HCT116 (cell line): ENCODE measurements at regions not wholly inside any gene's neighbourhood (a gene's known extent, or its start where the extent isn't known, plus 50 kb on each side); places are given as distances from the start of the nearest gene placed in this dataset.

Experiments
- ATAC-seq: fragments of 200-7000 bp; cut with Tn5 transposase; 2 replicates; pipeline ENCODE4 v1.9.1; 2020; ENCODE audit warnings: mild to moderate bottlenecking, moderate library complexity
- BruUV-seq: library from RNA; stranded (reverse); fragments of 400-500 nt; replicated peaks from 2 replicates; lab custom pipeline; 2021; lab: Mats Ljungman, UMichigan
- CTCF ChIA-PET: fragments of 300-600 bp; sonication (Branson Sonifier 250); formaldehyde crosslinking; loops from one replicate; lab custom pipeline; 2021; ENCODE audit warnings: antibody characterized with exemption; lab: Charles Lee
- POLR2A ChIA-PET: fragments of 300-600, 350-600 bp; sonication (Branson Sonifier 250); formaldehyde crosslinking; loops from one replicate; lab custom pipeline; 2021; ENCODE audit warnings: antibody characterized with exemption; lab: Charles Lee
- RAD21 ChIA-PET, 2 experiments: fragments of 300-600 bp; sonication (Branson Sonifier 250); formaldehyde crosslinking; loops; one replicate each; lab custom pipeline; 2023; ENCODE audit warnings: low total read pairs in 2 of 2; ENCODE audit not compliant: uncharacterized antibody in 2 of 2, unreplicated experiment in 2 of 2, low non-redundant PET in 1 of 2; lab: Charles Lee
- DNase-seq: peaks from one replicate; pipeline ENCODE4 v3.0.0-alpha.2; 2010; ENCODE audit warnings: low read depth, low spot score
- H2AFZ ChIP-seq: fragments of 200-600 bp; shearing (Covaris generic), sonication (generic); 2 replicates; pipeline ENCODE4 v1.6.1; 2017; ENCODE audit warnings: low read depth, mixed run types, mixed read lengths, antibody characterized with exemption, low read length; ENCODE audit not compliant: poor library complexity, severe bottlenecking
- H3K27ac ChIP-seq: 2 replicates; pipeline ENCODE4 v1.5.1; 2012; ENCODE audit warnings: low read depth, low read length
- H3K27me3 ChIP-seq: fragments of 200-600 bp; sonication (generic); 2 replicates; pipeline ENCODE4 v1.6.1; 2016; ENCODE audit warnings: mixed run types, low read length, mixed read lengths; ENCODE audit not compliant: insufficient read depth
- H3K36me3 ChIP-seq, 2 experiments: fragments of 200-500 bp in 1 of 2; fragments of 200-600 bp in 1 of 2; sonication (Bioruptor generic) in 1 of 2; sonication (generic) in 1 of 2; 2 replicates each; pipeline versions ENCODE4 v1.5.1 to v1.6.1; 2014 to 2016; ENCODE audit warnings: low read length in 2 of 2, inconsistent platforms in 1 of 2, mixed read lengths in 1 of 2, mixed run types in 1 of 2; ENCODE audit not compliant: insufficient read depth in 2 of 2, control insufficient read depth in 1 of 2
- H3K4me1 ChIP-seq, 2 experiments: fragments of 200-600 bp in 1 of 2; sonication (generic) in 1 of 2; 2 replicates each; pipeline versions ENCODE4 v1.5.1 to v1.6.1; 2012 to 2017; ENCODE audit warnings: low read length in 2 of 2, inconsistent platforms in 1 of 2, mild to moderate bottlenecking in 1 of 2, mixed read lengths in 1 of 2, mixed run types in 1 of 2, moderate library complexity in 1 of 2; ENCODE audit not compliant: insufficient read depth in 2 of 2, control insufficient read depth in 1 of 2
- H3K4me2 ChIP-seq: fragments of 200-600 bp; sonication (generic); 2 replicates; pipeline ENCODE4 v1.6.1; 2017; ENCODE audit warnings: mixed run types, low read length, mixed read lengths
- H3K4me3 ChIP-seq, 2 experiments: fragments of 200-600 bp in 1 of 2; sonication (generic) in 1 of 2; replicated peaks in 1 of 2; 2 replicates each; pipeline ENCODE4 v1.5.1; 2011 to 2016; ENCODE audit warnings: low read length in 2 of 2, control low read depth in 1 of 2, low read depth in 1 of 2, mild to moderate bottlenecking in 1 of 2, mixed read lengths in 1 of 2, mixed run types in 1 of 2
- H3K79me2 ChIP-seq: fragments of 200-600 bp; sonication (generic); 2 replicates; pipeline ENCODE4 v1.6.1; 2017; ENCODE audit warnings: mild to moderate bottlenecking, mixed run types, low read length, moderate library complexity, mixed read lengths; ENCODE audit not compliant: insufficient read depth
- H3K9ac ChIP-seq: fragments of 200-600 bp; sonication (generic); 2 replicates; pipeline ENCODE4 v1.6.1; 2016; ENCODE audit warnings: low read length, mixed read lengths
- H3K9me2 ChIP-seq: fragments of 200-600 bp; sonication (generic), shearing (Covaris generic); 2 replicates; pipeline ENCODE4 v1.6.1; 2017; ENCODE audit warnings: mixed run types, mild to moderate bottlenecking, moderate library complexity; ENCODE audit not compliant: insufficient read depth
- H3K9me3 ChIP-seq, 2 experiments: fragments of 200-500 bp in 1 of 2; fragments of 200-600 bp in 1 of 2; sonication (Bioruptor generic) in 1 of 2; sonication (generic) in 1 of 2; 2 replicates each; pipeline ENCODE4 v1.6.1; 2014 to 2017; ENCODE audit warnings: low read length in 2 of 2, mixed read lengths in 2 of 2, inconsistent platforms in 1 of 2, low read depth in 1 of 2, mild to moderate bottlenecking in 1 of 2, mixed run types in 1 of 2, moderate library complexity in 1 of 2; ENCODE audit not compliant: control insufficient read depth in 1 of 2, insufficient read depth in 1 of 2
- H4K20me1 ChIP-seq: fragments of 200-600 bp; sonication (generic), shearing (Covaris generic); 2 replicates; pipeline ENCODE4 v1.6.1; 2017; ENCODE audit warnings: mixed run types, mild to moderate bottlenecking, moderate library complexity; ENCODE audit not compliant: insufficient read depth
- ATF3 ChIP-seq: IDR thresholded peaks from 2 replicates; pipeline ENCODE4 v1.6.1; 2012
- CBX3 ChIP-seq: IDR thresholded peaks from 2 replicates; pipeline ENCODE4 v1.6.1; 2012; ENCODE audit warnings: low read depth
- CEBPB ChIP-seq: IDR thresholded peaks from 2 replicates; pipeline ENCODE4 v1.6.1; 2012; ENCODE audit warnings: low read depth
- CTCF ChIP-seq, 3 experiments: fragments of 200-600 bp in 1 of 3; sonication (generic) in 1 of 3; IDR thresholded peaks in 2 of 3; conservative IDR thresholded peaks in 1 of 3; 2 replicates each; pipeline ENCODE4 v1.5.1; 2012 to 2017; ENCODE audit warnings: low read depth in 2 of 3, low read length in 2 of 3, antibody characterized with exemption in 1 of 3, borderline replicate concordance in 1 of 3, control low read depth in 1 of 3, mild to moderate bottlenecking in 1 of 3, mixed read lengths in 1 of 3, mixed run types in 1 of 3, moderate library complexity in 1 of 3; ENCODE audit not compliant: insufficient read depth in 1 of 3
- ELF1 ChIP-seq: IDR thresholded peaks from 2 replicates; pipeline ENCODE4 v1.6.1; 2012; ENCODE audit warnings: low read depth, borderline replicate concordance
- EZH2 ChIP-seq: fragments of 200-600 bp; sonication (generic); IDR thresholded peaks from 2 replicates; pipeline ENCODE4 v1.6.1; 2017; ENCODE audit warnings: antibody characterized with exemption, mixed run types
- EZH2phosphoT487 ChIP-seq: fragments of 200-600 bp; IDR thresholded peaks from 2 replicates; pipeline ENCODE4 v1.6.1; 2018; ENCODE audit warnings: antibody characterized with exemption, borderline replicate concordance
- FOSL1 ChIP-seq: IDR thresholded peaks from 2 replicates; pipeline ENCODE4 v1.6.1; 2012; ENCODE audit warnings: low read depth
- JUND ChIP-seq: IDR thresholded peaks from 2 replicates; pipeline ENCODE4 v1.6.1; 2012
- MAX ChIP-seq: IDR thresholded peaks from 2 replicates; pipeline ENCODE4 v1.6.1; 2012
- POLR2A ChIP-seq: IDR thresholded peaks from 2 replicates; pipeline ENCODE4 v1.7.0; 2011; ENCODE audit warnings: borderline replicate concordance; ENCODE audit not compliant: insufficient read depth, insufficient read length; ENCODE audit errors: extremely low read depth
- RAD21 ChIP-seq: IDR thresholded peaks from 2 replicates; pipeline ENCODE4 v1.6.1; 2012; ENCODE audit warnings: low read depth, mild to moderate bottlenecking
- SP1 ChIP-seq: IDR thresholded peaks from 2 replicates; pipeline ENCODE4 v1.6.1; 2012; ENCODE audit warnings: low read depth
- SRF ChIP-seq: IDR thresholded peaks from 2 replicates; pipeline ENCODE4 v1.6.1; 2012; ENCODE audit warnings: low read depth
- YY1 ChIP-seq: IDR thresholded peaks from 2 replicates; pipeline ENCODE4 v1.6.1; 2011; ENCODE audit warnings: low read length, low read depth, moderate library complexity, mild to moderate bottlenecking; ENCODE audit not compliant: insufficient replicate concordance; ENCODE audit errors: extremely low read depth
- ZNF274 ChIP-seq: fragments of 200-500 bp; sonication (Bioruptor generic); IDR thresholded peaks from 2 replicates; pipeline ENCODE4 v1.6.1; 2014; ENCODE audit warnings: mild to moderate bottlenecking, low read depth, low read length, inconsistent platforms
- intact Hi-C: fragments of 100-400 bp; cut with micrococcal nuclease; formaldehyde crosslinking; loops from 2 replicates; pipeline ENCODE4 v1.10.0; 2022
- TF ChIP-seq, protein P1 (sequence below): IDR thresholded peaks from 2 replicates; pipeline ENCODE4 v1.6.1; 2011; ENCODE audit warnings: mild to moderate bottlenecking, low read length, moderate library complexity; ENCODE audit not compliant: insufficient replicate concordance; ENCODE audit errors: extremely low read depth
- TF ChIP-seq, protein P2 (sequence below): IDR thresholded peaks from 2 replicates; pipeline ENCODE4 v1.6.1; 2012; ENCODE audit warnings: low read depth

DNA sequence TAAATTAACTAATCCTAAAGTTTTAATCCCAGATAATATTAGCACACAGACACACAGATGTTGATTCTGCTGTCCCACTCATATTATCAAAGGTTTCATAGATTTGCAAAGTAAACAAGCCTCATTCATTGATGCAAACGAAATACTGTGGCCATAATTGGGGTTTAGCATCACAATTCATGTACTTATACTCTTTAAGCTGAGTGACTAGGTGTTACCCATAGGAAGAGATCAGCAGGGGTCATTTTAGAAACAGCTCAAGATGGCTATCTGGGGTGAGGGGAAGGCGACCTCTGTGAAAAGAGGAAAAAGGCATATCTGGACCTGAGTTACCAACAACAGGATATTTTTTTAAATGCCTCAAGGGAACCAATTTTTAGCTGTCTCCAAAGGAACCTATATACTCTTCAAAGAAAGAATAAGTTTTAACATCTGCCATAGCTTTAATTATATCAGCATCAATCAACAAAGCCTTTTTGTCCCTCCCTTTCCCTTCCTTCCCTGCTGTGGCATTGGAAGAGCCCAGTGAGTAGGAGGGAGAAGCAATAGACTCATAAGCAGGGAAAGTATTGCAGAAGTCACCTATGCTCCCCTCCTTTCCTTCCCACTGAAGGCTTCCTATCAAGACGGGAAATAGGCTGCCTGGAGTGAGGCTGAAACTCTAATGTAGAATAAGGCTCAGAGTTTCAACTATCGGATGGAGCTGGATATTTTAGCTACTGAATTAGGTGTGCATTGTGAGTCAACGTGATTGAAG lies 553.4 kb downstream of the ZIC1 start:
- no peaks in the 10 kb centered on the region for H3K4me1 ChIP-seq
- no peaks in the 10 kb centered on the region for H3K79me2 ChIP-seq
- intact Hi-C loops, result no loop called here
- ChIA-PET POLR2A (no interaction called here), CTCF (interaction anchor here (1.2 kb wide), 1 partner anchor 17 kb away, joined by 3 read pairs; no protein-coding TSS in a partner anchor), RAD21 (no interaction called here)
- no peak for TF ChIP-seq ATF3
- no peak for TF ChIP-seq SRF
- TF ChIP-seq JUND, result no peak
- TF ChIP-seq ELF1, result no peak
- TF ChIP-seq, protein P1, sequence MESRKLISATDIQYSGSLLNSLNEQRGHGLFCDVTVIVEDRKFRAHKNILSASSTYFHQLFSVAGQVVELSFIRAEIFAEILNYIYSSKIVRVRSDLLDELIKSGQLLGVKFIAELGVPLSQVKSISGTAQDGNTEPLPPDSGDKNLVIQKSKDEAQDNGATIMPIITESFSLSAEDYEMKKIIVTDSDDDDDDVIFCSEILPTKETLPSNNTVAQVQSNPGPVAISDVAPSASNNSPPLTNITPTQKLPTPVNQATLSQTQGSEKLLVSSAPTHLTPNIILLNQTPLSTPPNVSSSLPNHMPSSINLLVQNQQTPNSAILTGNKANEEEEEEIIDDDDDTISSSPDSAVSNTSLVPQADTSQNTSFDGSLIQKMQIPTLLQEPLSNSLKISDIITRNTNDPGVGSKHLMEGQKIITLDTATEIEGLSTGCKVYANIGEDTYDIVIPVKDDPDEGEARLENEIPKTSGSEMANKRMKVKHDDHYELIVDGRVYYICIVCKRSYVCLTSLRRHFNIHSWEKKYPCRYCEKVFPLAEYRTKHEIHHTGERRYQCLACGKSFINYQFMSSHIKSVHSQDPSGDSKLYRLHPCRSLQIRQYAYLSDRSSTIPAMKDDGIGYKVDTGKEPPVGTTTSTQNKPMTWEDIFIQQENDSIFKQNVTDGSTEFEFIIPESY, result no peak
- no peak for TF ChIP-seq SP1
- no peak for TF ChIP-seq CTCF (IDR thresholded peaks at IDR 0.05 in 2 of 3, conservative IDR thresholded peaks at IDR 0.05 in 1 of 3; ENCODE audit: borderline replicate concordance in 1 of 3, insufficient read depth in 1 of 3, low read depth in 2 of 3, low read length in 2 of 3)
- TF ChIP-seq, protein P2, sequence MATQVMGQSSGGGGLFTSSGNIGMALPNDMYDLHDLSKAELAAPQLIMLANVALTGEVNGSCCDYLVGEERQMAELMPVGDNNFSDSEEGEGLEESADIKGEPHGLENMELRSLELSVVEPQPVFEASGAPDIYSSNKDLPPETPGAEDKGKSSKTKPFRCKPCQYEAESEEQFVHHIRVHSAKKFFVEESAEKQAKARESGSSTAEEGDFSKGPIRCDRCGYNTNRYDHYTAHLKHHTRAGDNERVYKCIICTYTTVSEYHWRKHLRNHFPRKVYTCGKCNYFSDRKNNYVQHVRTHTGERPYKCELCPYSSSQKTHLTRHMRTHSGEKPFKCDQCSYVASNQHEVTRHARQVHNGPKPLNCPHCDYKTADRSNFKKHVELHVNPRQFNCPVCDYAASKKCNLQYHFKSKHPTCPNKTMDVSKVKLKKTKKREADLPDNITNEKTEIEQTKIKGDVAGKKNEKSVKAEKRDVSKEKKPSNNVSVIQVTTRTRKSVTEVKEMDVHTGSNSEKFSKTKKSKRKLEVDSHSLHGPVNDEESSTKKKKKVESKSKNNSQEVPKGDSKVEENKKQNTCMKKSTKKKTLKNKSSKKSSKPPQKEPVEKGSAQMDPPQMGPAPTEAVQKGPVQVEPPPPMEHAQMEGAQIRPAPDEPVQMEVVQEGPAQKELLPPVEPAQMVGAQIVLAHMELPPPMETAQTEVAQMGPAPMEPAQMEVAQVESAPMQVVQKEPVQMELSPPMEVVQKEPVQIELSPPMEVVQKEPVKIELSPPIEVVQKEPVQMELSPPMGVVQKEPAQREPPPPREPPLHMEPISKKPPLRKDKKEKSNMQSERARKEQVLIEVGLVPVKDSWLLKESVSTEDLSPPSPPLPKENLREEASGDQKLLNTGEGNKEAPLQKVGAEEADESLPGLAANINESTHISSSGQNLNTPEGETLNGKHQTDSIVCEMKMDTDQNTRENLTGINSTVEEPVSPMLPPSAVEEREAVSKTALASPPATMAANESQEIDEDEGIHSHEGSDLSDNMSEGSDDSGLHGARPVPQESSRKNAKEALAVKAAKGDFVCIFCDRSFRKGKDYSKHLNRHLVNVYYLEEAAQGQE, result no peak
- TF ChIP-seq FOSL1, result no peak
- TF ChIP-seq MAX, result no peak
- TF ChIP-seq YY1, result no peak
- no peak for TF ChIP-seq CEBPB
- TF ChIP-seq POLR2A, result no peak
- TF ChIP-seq RAD21, result no peak
- no peak for TF ChIP-seq EZH2phosphoT487
- no peak for TF ChIP-seq CBX3
- no peak for TF ChIP-seq ZNF274
- no peak for TF ChIP-seq EZH2
- no peaks in the 10 kb centered on the region for H3K27me3 ChIP-seq
- H3K9me2 ChIP-seq, result no peaks in the 10 kb centered on the region
- H3K27ac ChIP-seq, result no peak overlapping the region
- DNase-seq, result no peak
- no peak overlapping the region for H3K9ac ChIP-seq
- H3K4me3 ChIP-seq, result no peak overlapping the region
- no peaks in the 10 kb centered on the region for H3K9me3 ChIP-seq
- no peak overlapping the region for H2AFZ ChIP-seq
- H3K4me2 ChIP-seq, result no peak overlapping the region
- no TSS peak for BruUV-seq
- H4K20me1 ChIP-seq, result no peaks in the 10 kb centered on the region
- ATAC-seq, result no peak
- no peaks in the 10 kb centered on the region for H3K36me3 ChIP-seq
